GM12873 (cell line): ENCODE measurements at regions not wholly inside any gene's neighbourhood (a gene's known extent, or its start where the extent isn't known, plus 50 kb on each side); places are given as distances from the start of the nearest gene placed in this dataset.

Source experiments
- CTCF ChIP-seq: IDR thresholded peaks from 2 replicates; pipeline ENCODE4 v1.5.1; 2012; ENCODE audit warnings: low read depth, mild to moderate bottlenecking, moderate library complexity, low read length, control low read depth; ENCODE audit not compliant: insufficient read depth; ENCODE audit errors: missing control alignments

DNA sequence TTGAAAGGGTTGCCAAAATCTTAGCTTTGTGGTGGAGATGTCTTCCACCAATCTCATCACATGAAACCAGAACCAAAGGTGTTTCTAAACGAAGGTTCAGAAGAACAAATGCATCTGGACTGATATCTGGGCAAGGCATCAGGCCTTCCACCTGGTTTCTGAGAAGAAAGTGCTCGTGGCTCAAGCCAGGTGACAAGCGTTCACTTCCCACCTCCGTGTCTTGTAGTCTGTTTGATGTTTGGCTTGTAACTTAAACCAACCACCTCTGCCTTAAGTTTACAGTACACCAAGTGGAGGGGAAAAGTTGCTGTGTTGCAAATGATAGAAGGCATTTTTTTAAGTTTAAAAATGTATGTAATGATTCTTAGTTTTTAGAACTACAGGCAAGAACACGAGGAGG lies 66.9 kb upstream of the MAP3K7 start:
- no peak for TF ChIP-seq CTCF

DNA sequence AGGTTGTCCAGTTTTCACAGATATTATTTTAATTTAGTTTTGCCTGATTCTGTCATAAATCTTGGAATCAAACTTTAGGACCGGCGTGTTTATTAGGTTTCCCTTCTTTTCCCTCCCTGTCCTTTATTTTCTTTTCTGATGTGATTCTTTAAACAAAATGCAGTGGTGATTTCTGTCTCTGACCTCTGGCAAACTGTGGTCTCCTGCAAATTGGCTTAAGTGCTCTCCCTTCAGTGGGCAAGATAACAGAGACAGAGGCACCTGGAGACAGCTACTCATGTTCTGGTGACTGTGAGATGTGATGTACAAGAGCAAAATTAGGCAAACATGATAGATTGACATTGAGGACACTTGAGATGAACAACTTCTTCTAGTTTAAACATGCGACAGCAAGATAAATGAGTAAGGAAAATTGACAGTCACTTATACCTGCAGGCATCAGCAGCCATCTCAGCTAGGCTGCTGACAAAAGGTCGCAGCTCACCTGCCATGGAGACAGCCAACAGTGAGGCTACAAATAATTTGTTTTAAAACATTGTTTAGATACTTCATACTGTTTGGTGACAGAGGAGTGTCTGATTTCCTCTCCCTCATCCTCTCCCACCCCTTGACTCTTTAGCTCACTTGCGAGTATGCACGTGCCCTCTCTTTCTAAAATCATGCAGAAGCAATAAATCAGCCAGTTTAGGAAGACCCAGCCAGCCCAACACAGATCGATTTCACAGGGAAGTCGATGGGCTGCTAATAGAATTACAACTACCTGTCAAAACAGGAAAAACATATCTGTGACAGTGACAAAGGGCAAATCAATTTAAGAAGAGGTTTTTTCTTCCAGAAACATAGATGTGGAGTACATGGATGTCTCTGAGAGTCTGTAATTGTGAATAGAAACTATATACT lies 63.4 kb upstream of the MAP3K7 start:
- TF ChIP-seq CTCF: no peak

GRCh38 chr6:90648873-90649272 lies 62.0 kb upstream of the MAP3K7 start:
- TF ChIP-seq CTCF: no peak

DNA sequence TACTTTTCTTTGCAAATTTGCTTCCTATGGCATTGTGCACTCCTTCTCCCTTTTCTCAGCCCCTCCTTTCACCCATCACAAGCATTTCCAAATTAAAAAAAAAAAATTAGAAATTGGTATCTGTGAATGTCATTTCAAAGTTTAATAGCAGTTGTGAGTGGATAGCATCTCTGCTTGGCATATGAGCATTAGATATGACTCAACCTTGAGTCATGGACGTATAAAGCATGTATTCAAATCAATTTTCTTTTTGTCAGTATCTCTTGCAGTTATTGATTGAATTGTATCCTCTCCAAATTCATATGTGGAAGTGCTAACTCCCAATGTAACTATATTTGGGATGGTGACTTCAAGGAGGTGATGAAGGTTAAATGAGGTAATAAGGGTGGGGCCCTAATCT lies 60.1 kb upstream of the MAP3K7 start:
- TF ChIP-seq CTCF: no peak

GRCh38 chr6:90645634-90646033 lies 58.8 kb upstream of the MAP3K7 start:
- TF ChIP-seq CTCF: no peak

- TF ChIP-seq CTCF: no peak
Observed at GRCh38 chr6:90644492-90644891, 57.6 kb upstream of the MAP3K7 start.

DNA sequence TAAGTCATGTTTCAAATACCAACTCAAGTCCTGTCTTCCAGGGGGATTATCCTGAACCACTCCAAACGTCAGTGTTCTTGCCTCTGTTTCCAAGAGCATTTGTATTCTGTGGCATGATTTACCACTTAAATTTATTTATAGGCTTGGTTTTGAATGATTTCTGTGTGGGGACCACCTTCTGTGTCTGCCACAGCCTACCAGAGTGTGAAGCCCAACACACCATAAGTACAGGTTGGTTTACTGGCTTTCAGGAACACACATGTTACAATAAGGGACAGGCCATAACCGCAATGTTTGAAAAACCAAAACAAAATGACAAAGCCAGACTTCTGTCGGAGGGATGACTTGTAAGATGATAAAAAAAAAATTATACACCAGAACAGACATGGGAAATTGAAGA lies 56.5 kb upstream of the MAP3K7 start:
- TF ChIP-seq CTCF: no peak
